Loucy (cell line): ENCODE measurements at regions not wholly inside any gene's neighbourhood (a gene's known extent, or its start where the extent isn't known, plus 50 kb on each side); places are given as distances from the start of the nearest gene placed in this dataset.

Source experiments
- EZH2phosphoT487 ChIP-seq: fragments of 200-600 bp; IDR thresholded peaks from 2 replicates; pipeline ENCODE4 v1.6.1; 2018; ENCODE audit warnings: antibody characterized with exemption, mild to moderate bottlenecking, moderate library complexity, borderline replicate concordance
- TF ChIP-seq, protein P1 (sequence below): fragments of 200-600 bp; sonication (generic); conservative IDR thresholded peaks from 2 replicates; pipeline ENCODE4 v1.5.1; 2014; ENCODE audit warnings: mild to moderate bottlenecking, antibody characterized with exemption, low read length

DNA sequence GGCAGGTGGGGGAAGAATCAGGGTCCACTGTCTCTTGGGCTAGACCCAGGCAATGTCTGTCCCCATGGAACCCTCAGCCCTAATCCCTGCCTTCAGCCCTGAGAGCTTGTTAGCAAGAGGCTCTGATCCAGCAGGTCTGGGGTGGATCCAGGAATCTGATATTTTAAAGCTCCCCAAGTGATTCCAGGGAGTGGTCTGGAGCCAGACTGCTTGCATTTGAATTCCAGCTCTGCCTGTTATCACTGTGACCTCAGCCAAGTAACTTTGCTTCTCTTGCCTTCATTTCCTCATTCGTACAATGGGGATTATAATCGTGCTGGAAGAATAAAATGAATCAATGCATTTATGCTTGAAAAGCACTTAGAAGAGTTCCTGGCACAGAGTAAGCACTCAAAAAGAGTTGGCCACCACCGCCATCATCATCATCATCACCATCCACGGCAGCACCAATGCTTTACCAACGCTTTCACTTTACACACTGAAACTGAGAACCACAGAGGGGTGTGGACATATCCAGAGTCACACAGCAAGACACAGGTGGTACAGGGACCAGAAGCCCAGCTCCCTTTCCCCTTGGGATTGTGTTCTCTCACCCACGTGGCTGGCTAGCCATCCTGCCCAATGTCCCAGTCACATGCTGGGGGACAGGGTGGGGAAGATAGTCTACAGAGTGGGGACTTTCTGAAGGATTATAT lies 75.7 kb upstream of the RALY start:
- TF ChIP-seq, protein P1, sequence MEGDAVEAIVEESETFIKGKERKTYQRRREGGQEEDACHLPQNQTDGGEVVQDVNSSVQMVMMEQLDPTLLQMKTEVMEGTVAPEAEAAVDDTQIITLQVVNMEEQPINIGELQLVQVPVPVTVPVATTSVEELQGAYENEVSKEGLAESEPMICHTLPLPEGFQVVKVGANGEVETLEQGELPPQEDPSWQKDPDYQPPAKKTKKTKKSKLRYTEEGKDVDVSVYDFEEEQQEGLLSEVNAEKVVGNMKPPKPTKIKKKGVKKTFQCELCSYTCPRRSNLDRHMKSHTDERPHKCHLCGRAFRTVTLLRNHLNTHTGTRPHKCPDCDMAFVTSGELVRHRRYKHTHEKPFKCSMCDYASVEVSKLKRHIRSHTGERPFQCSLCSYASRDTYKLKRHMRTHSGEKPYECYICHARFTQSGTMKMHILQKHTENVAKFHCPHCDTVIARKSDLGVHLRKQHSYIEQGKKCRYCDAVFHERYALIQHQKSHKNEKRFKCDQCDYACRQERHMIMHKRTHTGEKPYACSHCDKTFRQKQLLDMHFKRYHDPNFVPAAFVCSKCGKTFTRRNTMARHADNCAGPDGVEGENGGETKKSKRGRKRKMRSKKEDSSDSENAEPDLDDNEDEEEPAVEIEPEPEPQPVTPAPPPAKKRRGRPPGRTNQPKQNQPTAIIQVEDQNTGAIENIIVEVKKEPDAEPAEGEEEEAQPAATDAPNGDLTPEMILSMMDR = no peak
- no peak for TF ChIP-seq EZH2phosphoT487
